ENCODE measurements at regions not wholly inside any gene's neighbourhood (a gene's known extent, or its start where the extent isn't known, plus 50 kb on each side); places are given as distances from the start of the nearest gene placed in this dataset.

DNA sequence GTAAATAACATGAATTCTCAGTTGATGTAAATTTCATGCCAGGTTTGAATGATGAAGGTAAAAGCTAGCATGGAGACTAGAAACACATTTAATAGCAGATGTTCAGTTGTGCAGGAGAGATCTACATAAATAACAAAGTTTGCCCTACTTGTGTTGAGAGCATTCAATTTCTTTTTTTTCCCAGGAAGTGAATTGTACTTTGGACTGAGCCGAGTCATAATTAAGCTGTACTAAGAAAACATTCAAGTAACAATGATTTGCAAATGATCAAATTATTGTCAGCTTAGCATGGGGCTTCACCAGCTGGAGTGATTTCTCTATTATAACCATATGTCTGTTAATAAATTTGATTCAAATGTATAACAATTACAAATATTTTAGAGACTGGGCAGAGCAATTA is 893.5 kb upstream of the MAP3K7 start:
- H3K27ac ChIP-seq (ENCODE audit: low read length) = no peak overlapping the region
- H3K27me3 ChIP-seq (ENCODE audit: insufficient read depth, low read depth, low read length) = no peaks in the 10 kb centered on the region
- no peaks in the 10 kb centered on the region for H3K79me2 ChIP-seq (replicated peaks; ENCODE audit: insufficient read depth, low read length)
- H4K20me1 ChIP-seq (ENCODE audit: insufficient read depth) = no peaks in the 10 kb centered on the region
- no peak overlapping the region for H3K4me3 ChIP-seq (ENCODE audit: low read length)
- no peaks in the 10 kb centered on the region for H3K9me3 ChIP-seq (ENCODE audit: low read length)
- no peak overlapping the region for H3K9ac ChIP-seq (ENCODE audit: low read length)
- no peak overlapping the region for H2AFZ ChIP-seq (ENCODE audit: low read depth, low read length)
- no peaks in the 10 kb centered on the region for H3K9me2 ChIP-seq (ENCODE audit: insufficient read depth, low read length)
- TF ChIP-seq POLR2AphosphoS5 (IDR thresholded peaks at IDR 0.05) = no peak
- no peak for TF ChIP-seq TAF1 (IDR thresholded peaks at IDR 0.05; ENCODE audit: low read depth)
- no peak for TF ChIP-seq SMC3 (conservative IDR thresholded peaks at IDR 0.05; ENCODE audit: poor library complexity)
- TF ChIP-seq EZH2 (IDR thresholded peaks at IDR 0.05; ENCODE audit: borderline replicate concordance, insufficient read depth, low read length, poor library complexity, severe bottlenecking) = no peak
- no peak for TF ChIP-seq MXI1 (conservative IDR thresholded peaks at IDR 0.05; ENCODE audit: poor library complexity, severe bottlenecking)
- TF ChIP-seq RAD21 (conservative IDR thresholded peaks at IDR 0.05) = no peak
- TF ChIP-seq EP300 (conservative IDR thresholded peaks at IDR 0.05; ENCODE audit: poor library complexity, severe bottlenecking) = no peak
- TF ChIP-seq, protein P1, sequence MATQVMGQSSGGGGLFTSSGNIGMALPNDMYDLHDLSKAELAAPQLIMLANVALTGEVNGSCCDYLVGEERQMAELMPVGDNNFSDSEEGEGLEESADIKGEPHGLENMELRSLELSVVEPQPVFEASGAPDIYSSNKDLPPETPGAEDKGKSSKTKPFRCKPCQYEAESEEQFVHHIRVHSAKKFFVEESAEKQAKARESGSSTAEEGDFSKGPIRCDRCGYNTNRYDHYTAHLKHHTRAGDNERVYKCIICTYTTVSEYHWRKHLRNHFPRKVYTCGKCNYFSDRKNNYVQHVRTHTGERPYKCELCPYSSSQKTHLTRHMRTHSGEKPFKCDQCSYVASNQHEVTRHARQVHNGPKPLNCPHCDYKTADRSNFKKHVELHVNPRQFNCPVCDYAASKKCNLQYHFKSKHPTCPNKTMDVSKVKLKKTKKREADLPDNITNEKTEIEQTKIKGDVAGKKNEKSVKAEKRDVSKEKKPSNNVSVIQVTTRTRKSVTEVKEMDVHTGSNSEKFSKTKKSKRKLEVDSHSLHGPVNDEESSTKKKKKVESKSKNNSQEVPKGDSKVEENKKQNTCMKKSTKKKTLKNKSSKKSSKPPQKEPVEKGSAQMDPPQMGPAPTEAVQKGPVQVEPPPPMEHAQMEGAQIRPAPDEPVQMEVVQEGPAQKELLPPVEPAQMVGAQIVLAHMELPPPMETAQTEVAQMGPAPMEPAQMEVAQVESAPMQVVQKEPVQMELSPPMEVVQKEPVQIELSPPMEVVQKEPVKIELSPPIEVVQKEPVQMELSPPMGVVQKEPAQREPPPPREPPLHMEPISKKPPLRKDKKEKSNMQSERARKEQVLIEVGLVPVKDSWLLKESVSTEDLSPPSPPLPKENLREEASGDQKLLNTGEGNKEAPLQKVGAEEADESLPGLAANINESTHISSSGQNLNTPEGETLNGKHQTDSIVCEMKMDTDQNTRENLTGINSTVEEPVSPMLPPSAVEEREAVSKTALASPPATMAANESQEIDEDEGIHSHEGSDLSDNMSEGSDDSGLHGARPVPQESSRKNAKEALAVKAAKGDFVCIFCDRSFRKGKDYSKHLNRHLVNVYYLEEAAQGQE (IDR thresholded peaks at IDR 0.05; ENCODE audit: borderline replicate concordance) = no peak
- TF ChIP-seq, protein P2, sequence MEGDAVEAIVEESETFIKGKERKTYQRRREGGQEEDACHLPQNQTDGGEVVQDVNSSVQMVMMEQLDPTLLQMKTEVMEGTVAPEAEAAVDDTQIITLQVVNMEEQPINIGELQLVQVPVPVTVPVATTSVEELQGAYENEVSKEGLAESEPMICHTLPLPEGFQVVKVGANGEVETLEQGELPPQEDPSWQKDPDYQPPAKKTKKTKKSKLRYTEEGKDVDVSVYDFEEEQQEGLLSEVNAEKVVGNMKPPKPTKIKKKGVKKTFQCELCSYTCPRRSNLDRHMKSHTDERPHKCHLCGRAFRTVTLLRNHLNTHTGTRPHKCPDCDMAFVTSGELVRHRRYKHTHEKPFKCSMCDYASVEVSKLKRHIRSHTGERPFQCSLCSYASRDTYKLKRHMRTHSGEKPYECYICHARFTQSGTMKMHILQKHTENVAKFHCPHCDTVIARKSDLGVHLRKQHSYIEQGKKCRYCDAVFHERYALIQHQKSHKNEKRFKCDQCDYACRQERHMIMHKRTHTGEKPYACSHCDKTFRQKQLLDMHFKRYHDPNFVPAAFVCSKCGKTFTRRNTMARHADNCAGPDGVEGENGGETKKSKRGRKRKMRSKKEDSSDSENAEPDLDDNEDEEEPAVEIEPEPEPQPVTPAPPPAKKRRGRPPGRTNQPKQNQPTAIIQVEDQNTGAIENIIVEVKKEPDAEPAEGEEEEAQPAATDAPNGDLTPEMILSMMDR (IDR thresholded peaks at IDR 0.05; ENCODE audit: poor library complexity, severe bottlenecking) = no peak
- H3F3A ChIP-seq (ENCODE audit: insufficient read depth, low read length, poor library complexity, severe bottlenecking) = no peaks in the 10 kb centered on the region
- no peaks in the 10 kb centered on the region for H3K36me3 ChIP-seq (ENCODE audit: insufficient read depth, low read length)
- no peak overlapping the region for H3K4me2 ChIP-seq (ENCODE audit: low read length)

DNA sequence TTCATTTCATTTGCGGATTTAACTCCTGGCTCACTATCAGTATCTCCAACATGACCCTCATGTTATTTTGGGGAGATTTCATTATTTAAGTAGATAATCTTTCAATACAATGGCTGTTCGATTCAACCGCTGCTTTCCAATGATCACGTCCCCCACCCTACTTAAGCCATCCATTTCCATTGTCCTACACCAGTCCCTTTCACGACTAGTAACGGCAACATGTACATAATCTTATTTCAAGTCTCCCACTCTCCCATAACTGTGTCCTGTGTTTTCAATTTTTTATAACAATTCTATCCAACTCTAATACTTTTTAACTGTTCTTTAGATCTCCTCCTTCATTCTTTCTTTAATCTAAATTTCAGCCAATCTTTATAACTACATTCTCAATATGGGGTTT is 890.8 kb upstream of the MAP3K7 start:
- Histone ChIP-seq H3K9me3 (ENCODE audit: low read length) (no peaks in the 10 kb centered on the region), H3K79me2 (replicated peaks; ENCODE audit: insufficient read depth, low read length) (no peaks in the 10 kb centered on the region), H3K9ac (ENCODE audit: low read length) (no peak overlapping the region), H3K27me3 (ENCODE audit: insufficient read depth, low read depth, low read length) (no peaks in the 10 kb centered on the region), H3K4me3 (ENCODE audit: low read length) (no peak overlapping the region), H4K20me1 (ENCODE audit: insufficient read depth) (no peaks in the 10 kb centered on the region), H3K9me2 (ENCODE audit: insufficient read depth, low read length) (no peaks in the 10 kb centered on the region), H3K36me3 (ENCODE audit: insufficient read depth, low read length) (no peaks in the 10 kb centered on the region), H3K27ac (ENCODE audit: low read length) (no peak overlapping the region), H2AFZ (ENCODE audit: low read depth, low read length) (no peak overlapping the region), H3K4me2 (ENCODE audit: low read length) (no peak overlapping the region), H3F3A (ENCODE audit: insufficient read depth, low read length, poor library complexity, severe bottlenecking) (no peaks in the 10 kb centered on the region)
- no peak for TF ChIP-seq EZH2 (IDR thresholded peaks at IDR 0.05; ENCODE audit: borderline replicate concordance, insufficient read depth, low read length, poor library complexity, severe bottlenecking)
- no peak for TF ChIP-seq SMC3 (conservative IDR thresholded peaks at IDR 0.05; ENCODE audit: poor library complexity)
- TF ChIP-seq RAD21 (conservative IDR thresholded peaks at IDR 0.05) = no peak
- no peak for TF ChIP-seq MXI1 (conservative IDR thresholded peaks at IDR 0.05; ENCODE audit: poor library complexity, severe bottlenecking)
- TF ChIP-seq TAF1 (IDR thresholded peaks at IDR 0.05; ENCODE audit: low read depth) = no peak
- TF ChIP-seq, protein P1 (IDR thresholded peaks at IDR 0.05; ENCODE audit: borderline replicate concordance) = no peak
- no peak for TF ChIP-seq POLR2AphosphoS5 (IDR thresholded peaks at IDR 0.05)
- TF ChIP-seq, protein P2 (IDR thresholded peaks at IDR 0.05; ENCODE audit: poor library complexity, severe bottlenecking) = no peak
- no peak for TF ChIP-seq EP300 (conservative IDR thresholded peaks at IDR 0.05; ENCODE audit: poor library complexity, severe bottlenecking)
